ENCODE measurements at regions not wholly inside any gene's neighbourhood (a gene's known extent, or its start where the extent isn't known, plus 50 kb on each side); places are given as distances from the start of the nearest gene placed in this dataset.

- Histone ChIP-seq H4K20me1 (replicated peaks; ENCODE audit: control insufficient read depth, extremely low read depth, insufficient read depth, low read length) (no peaks in the 10 kb centered on the region), H3K9ac (replicated peaks; ENCODE audit: extremely low read depth, insufficient read depth, low read length) (no peak overlapping the region), H3K4me1 (ENCODE audit: control insufficient read depth, extremely low read depth, insufficient read depth, low read length) (no peaks in the 10 kb centered on the region), H3K9me1 (replicated peaks; ENCODE audit: control insufficient read depth, extremely low read depth, insufficient read depth, low read length) (no peaks in the 10 kb centered on the region), H3K27me3 (ENCODE audit: control insufficient read depth in 2 of 2, insufficient read depth in 2 of 2, low read length in 2 of 2) (no peaks in the 10 kb centered on the region), H3K9me3 (replicated peaks; ENCODE audit: control insufficient read depth, insufficient read depth, low read length) (peaks cover 9% of the 10 kb centered on the region), H3K27ac (ENCODE audit: insufficient read depth, low read depth, low read length) (no peak overlapping the region), H3K79me2 (ENCODE audit: control insufficient read depth, insufficient read depth, low read length) (no peaks in the 10 kb centered on the region), H3K36me3 (ENCODE audit: control insufficient read depth in 2 of 2, extremely low read depth in 1 of 2, insufficient read depth in 2 of 2, low read length in 2 of 2) (no peaks in the 10 kb centered on the region), H3K4me3 (replicated peaks in 1 of 3; ENCODE audit: insufficient read depth in 1 of 3, low read depth in 1 of 3, low read length in 3 of 3) (no peak overlapping the region), H3K4me2 (ENCODE audit: insufficient read depth, low read length) (no peak overlapping the region), H2AFZ (ENCODE audit: low read depth, low read length) (no peak overlapping the region)
- intact Hi-C loops (cut with micrococcal nuclease) (no loop called here), dilution Hi-C loops (cut with MboI; ENCODE audit: extremely low pct_ligation_motif_present, low sequenced_read_pairs) (no loop called here)
- no TSS peak for BruUV-seq (replicated peaks)
- FAIRE-seq (no peak), DNase-seq (ENCODE audit: low read depth, low spot score) (no peak)
- POLR2A ChIA-PET, result no interaction called here
- TF ChIP-seq MAX (IDR thresholded peaks at IDR 0.05; ENCODE audit: insufficient read depth, insufficient read length) (no peak), FOS (IDR thresholded peaks at IDR 0.05; ENCODE audit: borderline replicate concordance, insufficient read depth, low read length) (no peak), EZH2 (IDR thresholded peaks at IDR 0.05; ENCODE audit: borderline replicate concordance, low read depth, low read length, severe bottlenecking) (no peak), CTCF (IDR thresholded peaks at IDR 0.05; ENCODE audit: extremely low read depth in 1 of 2, insufficient read depth in 1 of 2, low read depth in 1 of 2, low read length in 2 of 2) (no peak), MYC (IDR thresholded peaks at IDR 0.05; ENCODE audit: low read depth, low read length) (no peak), JUN (IDR thresholded peaks at IDR 0.05; ENCODE audit: borderline replicate concordance, insufficient read depth, insufficient read length, low read depth) (no peak), POLR2AphosphoS5 (IDR thresholded peaks at IDR 0.05; ENCODE audit: insufficient read depth, low read depth, low read length) (no peak), GATA2 (IDR thresholded peaks at IDR 0.05; ENCODE audit: insufficient read depth, insufficient read length, low read depth, low read length) (no peak), POLR2A (IDR thresholded peaks at IDR 0.05; ENCODE audit: low read depth, low read length) (no peak)
- CTCF ChIA-PET, result no interaction called here
Observed at GRCh38 chr12:126342866-126343265, 1277.6 kb downstream of the AACS start.

All from endothelial cell of umbilical vein (primary cell).